ENCODE measurements at regions not wholly inside any gene's neighbourhood (a gene's known extent, or its start where the extent isn't known, plus 50 kb on each side); places are given as distances from the start of the nearest gene placed in this dataset.

GRCh38 chr9:107175041-107175440 is 108.0 kb upstream of the RAD23B start:
- H3K4me3 Mint-ChIP-seq: peak overlapping the region; percentile 67
- DNase-seq: peak in 1 of 2 donors; percentile 25
- no peak overlapping the region for H3K4me3 ChIP-seq (ENCODE audit: low read length)
- peak overlapping the region; percentile 87 to 93 for H3K27ac Mint-ChIP-seq
- no peaks in the 10 kb centered on the region for H3K36me3 ChIP-seq (ENCODE audit: control insufficient read depth, insufficient read depth, low read length)
- peaks cover 0 to 5% of the 10 kb centered on the region in 2 donors for H3K27me3 Mint-ChIP-seq (ENCODE audit: low read depth in 2 of 2)
- H3K27me3 ChIP-seq (ENCODE audit: control insufficient read depth, insufficient read depth, low read length): no peaks in the 10 kb centered on the region
- H3K9me3 ChIP-seq (ENCODE audit: control insufficient read depth, insufficient read depth, low read length): no peaks in the 10 kb centered on the region
- H3K9me3 Mint-ChIP-seq: no peaks in the 10 kb centered on the region
- no peak for TF ChIP-seq CTCF (IDR thresholded peaks at IDR 0.05)
- H3K27ac ChIP-seq (ENCODE audit: low read length): peak overlapping the region; percentile 75
- intact Hi-C loops (cut with micrococcal nuclease): loop anchor here (2.0 to 10.0 kb wide), 2 partner anchors 108 to 860 kb away; partner anchors contain the start of gene RAD23B
- peaks cover 63 to 69% of the 10 kb centered on the region in 2 donors for H3K4me1 Mint-ChIP-seq
- H3K4me1 ChIP-seq (ENCODE audit: control insufficient read depth, insufficient read depth, low read length): peaks cover 18% of the 10 kb centered on the region
- no peaks in the 10 kb centered on the region for H3K36me3 Mint-ChIP-seq
- peak; percentile 46 to 61 (median 46) for ATAC-seq
- 53% methylated on average over 4 of the region's 4 CpGs for WGBS (ENCODE audit: insufficient coverage)

GRCh38 chr9:107175816-107176435 is 107.2 kb upstream of the RAD23B start:
- Histone ChIP-seq H3K9me3 (ENCODE audit: control insufficient read depth, insufficient read depth, low read length) (no peaks in the 10 kb centered on the region), H3K27ac (ENCODE audit: low read length) (peak overlapping the region; percentile 75), H3K4me1 (ENCODE audit: control insufficient read depth, insufficient read depth, low read length) (peaks cover 18% of the 10 kb centered on the region), H3K36me3 (ENCODE audit: control insufficient read depth, insufficient read depth, low read length) (no peaks in the 10 kb centered on the region), H3K27me3 (ENCODE audit: control insufficient read depth, insufficient read depth, low read length) (no peaks in the 10 kb centered on the region), H3K4me3 (ENCODE audit: low read length) (no peak overlapping the region)
- WGBS (ENCODE audit: insufficient coverage): 91% methylated on average over 7 of the region's 7 CpGs
- TF ChIP-seq CTCF (IDR thresholded peaks at IDR 0.05): no peak
- Mint-ChIP-seq H3K27ac (peak overlapping the region; percentile 87 to 93), H3K4me1 (peaks cover 64 to 71% of the 10 kb centered on the region in 2 donors), H3K27me3 (ENCODE audit: low read depth in 2 of 2) (peaks cover 0 to 5% of the 10 kb centered on the region in 2 donors), H3K9me3 (no peaks in the 10 kb centered on the region), H3K36me3 (no peaks in the 10 kb centered on the region), H3K4me3 (peak overlapping the region; percentile 67)
- no peak for DNase-seq
- intact Hi-C loops (cut with micrococcal nuclease): loop anchor here (2.0 to 10.0 kb wide), 2 partner anchors 107 to 861 kb away; partner anchors contain the start of gene RAD23B
- no peak for ATAC-seq

DNA sequence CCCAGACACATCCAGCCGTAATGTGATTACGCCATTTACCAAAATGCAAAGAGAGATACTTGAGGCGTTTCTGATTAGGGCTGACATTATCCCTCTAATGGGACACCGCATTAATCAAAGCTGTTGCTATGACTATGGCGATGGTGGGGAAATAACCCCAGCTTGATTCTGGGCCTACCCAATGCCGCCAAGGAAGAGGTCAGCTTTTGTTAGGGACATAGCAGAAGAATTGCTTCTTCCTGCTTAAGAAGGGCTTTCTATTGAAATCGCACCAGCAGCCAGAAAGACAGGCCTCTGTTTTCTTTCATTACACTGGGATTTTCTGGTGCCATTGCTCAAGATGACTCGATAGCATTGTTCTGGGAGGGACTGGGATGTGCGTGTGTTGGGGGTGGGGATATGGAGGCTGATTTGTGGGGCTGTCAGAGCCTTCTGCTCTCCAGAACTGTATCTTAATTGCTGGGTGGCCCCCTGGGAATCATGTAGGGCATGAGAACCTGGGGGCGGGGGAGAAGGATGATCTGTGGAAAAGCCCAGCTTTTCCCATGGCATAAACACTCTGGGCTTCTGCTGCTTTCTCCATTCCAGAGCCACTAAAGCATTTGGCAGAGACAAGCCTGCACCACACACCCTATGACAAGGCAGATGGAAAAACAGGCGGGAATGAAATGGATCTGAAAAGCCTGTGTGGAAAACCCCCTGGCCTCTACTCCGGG is 106.5 kb upstream of the RAD23B start:
- Histone ChIP-seq H3K4me1 (ENCODE audit: control insufficient read depth, insufficient read depth, low read length) (peaks cover 18% of the 10 kb centered on the region), H3K4me3 (ENCODE audit: low read length) (no peak overlapping the region), H3K27ac (ENCODE audit: low read length) (no peak overlapping the region), H3K9me3 (ENCODE audit: control insufficient read depth, insufficient read depth, low read length) (no peaks in the 10 kb centered on the region), H3K36me3 (ENCODE audit: control insufficient read depth, insufficient read depth, low read length) (no peaks in the 10 kb centered on the region), H3K27me3 (ENCODE audit: control insufficient read depth, insufficient read depth, low read length) (no peaks in the 10 kb centered on the region)
- Mint-ChIP-seq H3K36me3 (no peaks in the 10 kb centered on the region), H3K9me3 (no peaks in the 10 kb centered on the region), H3K27ac (peak overlapping the region; percentile 87 to 93), H3K4me3 (peak overlapping the region; percentile 67), H3K4me1 (peaks cover 71 to 77% of the 10 kb centered on the region in 2 donors), H3K27me3 (ENCODE audit: low read depth in 2 of 2) (peaks cover 0 to 5% of the 10 kb centered on the region in 2 donors)
- intact Hi-C loops (cut with micrococcal nuclease): loop anchor here (10.0 kb wide), 1 partner anchor 862 kb away; no protein-coding TSS in a partner anchor
- no peak for ATAC-seq
- DNase-seq: no peak
- TF ChIP-seq CTCF (IDR thresholded peaks at IDR 0.05): no peak
- 79% methylated on average over 12 of the region's 12 CpGs for WGBS (ENCODE audit: insufficient coverage)
